ENCODE measurements at regions not wholly inside any gene's neighbourhood (a gene's known extent, or its start where the extent isn't known, plus 50 kb on each side); places are given as distances from the start of the nearest gene placed in this dataset.

DNA sequence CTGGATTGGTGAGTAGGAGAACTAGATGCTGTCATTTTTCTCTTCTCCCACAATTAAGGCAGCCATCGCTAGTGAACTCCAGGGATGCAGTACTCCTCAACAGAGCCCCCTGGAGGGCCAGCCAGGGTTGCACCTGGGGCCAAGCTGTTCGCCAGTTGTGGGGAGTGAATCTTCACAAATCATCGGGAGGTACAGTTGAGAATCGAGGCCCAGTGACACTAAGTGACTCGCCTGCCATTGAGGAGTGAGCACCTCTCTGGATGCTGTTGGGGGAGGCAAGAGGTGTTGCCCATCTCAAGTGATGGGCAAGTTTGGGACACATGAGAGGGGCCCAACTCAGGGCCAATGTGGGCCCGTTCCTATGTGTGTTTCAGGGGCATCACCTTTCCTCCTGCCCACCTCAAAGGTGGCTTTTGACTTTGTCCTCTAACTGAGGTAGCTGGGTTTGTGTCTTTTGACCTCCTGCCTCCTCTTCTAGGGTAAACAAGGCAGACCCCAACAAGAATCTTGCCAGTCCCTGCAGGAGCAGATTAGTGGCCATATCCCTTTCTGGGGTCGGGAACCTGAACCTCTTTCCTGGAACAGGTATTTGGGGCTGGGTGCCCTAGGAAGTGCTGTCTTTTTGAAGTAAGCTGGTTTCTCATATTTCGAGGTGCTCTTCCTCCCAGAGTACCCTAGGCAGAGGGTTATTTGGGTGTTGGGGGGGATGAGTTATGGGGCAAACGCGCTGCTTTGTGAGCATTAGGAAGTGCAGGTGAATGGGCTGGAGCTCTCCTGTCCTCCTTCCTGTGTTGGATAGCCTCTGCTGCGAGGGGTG, 181.2 kb downstream of the MACROH2A1 start:
- H3K4me1 ChIP-seq (ENCODE audit: control insufficient read depth, insufficient read depth, low read length, poor library complexity, severe bottlenecking), result peaks cover 3% of the 10 kb centered on the region
- H3K9me3 ChIP-seq (ENCODE audit: control insufficient read depth, low read length), result no peaks in the 10 kb centered on the region
- H3K36me3 ChIP-seq (ENCODE audit: control insufficient read depth, insufficient read depth, low read length), result no peaks in the 10 kb centered on the region
- WGBS, 2 experiments (ENCODE audit: insufficient coverage in 2 of 2), result 85 to 87% methylated on average over 4 to 7 of the region's 11 CpGs
- no peak overlapping the region for H3K27ac ChIP-seq (ENCODE audit: low read depth, low read length, severe bottlenecking)
- no peak overlapping the region for H3K4me3 ChIP-seq (ENCODE audit: extremely low read depth, insufficient read depth, low read length, poor library complexity, severe bottlenecking)

GRCh38 chr5:135216471-135217343, 182.3 kb downstream of the MACROH2A1 start:
- Histone ChIP-seq H3K4me3 (ENCODE audit: extremely low read depth, insufficient read depth, low read length, poor library complexity, severe bottlenecking) (no peak overlapping the region), H3K4me1 (ENCODE audit: control insufficient read depth, insufficient read depth, low read length, poor library complexity, severe bottlenecking) (peaks cover 6% of the 10 kb centered on the region), H3K27ac (ENCODE audit: low read depth, low read length, severe bottlenecking) (no peak overlapping the region), H3K36me3 (ENCODE audit: control insufficient read depth, insufficient read depth, low read length) (no peaks in the 10 kb centered on the region), H3K9me3 (ENCODE audit: control insufficient read depth, low read length) (no peaks in the 10 kb centered on the region)

- no peaks in the 10 kb centered on the region for H3K9me3 ChIP-seq (ENCODE audit: control insufficient read depth, low read length)
- H3K4me3 ChIP-seq (ENCODE audit: extremely low read depth, insufficient read depth, low read length, poor library complexity, severe bottlenecking), result no peak overlapping the region
- WGBS, 2 experiments (ENCODE audit: insufficient coverage in 2 of 2), result 89 to 92% methylated on average over 5 to 6 of the region's 7 CpGs
- H3K36me3 ChIP-seq (ENCODE audit: control insufficient read depth, insufficient read depth, low read length), result no peaks in the 10 kb centered on the region
- peaks cover 13% of the 10 kb centered on the region for H3K4me1 ChIP-seq (ENCODE audit: control insufficient read depth, insufficient read depth, low read length, poor library complexity, severe bottlenecking)
- no peak overlapping the region for H3K27ac ChIP-seq (ENCODE audit: low read depth, low read length, severe bottlenecking)
These were observed 181.8 kb upstream of the PITX1 start for GRCh38 chr5:135215617-135216470.

DNA sequence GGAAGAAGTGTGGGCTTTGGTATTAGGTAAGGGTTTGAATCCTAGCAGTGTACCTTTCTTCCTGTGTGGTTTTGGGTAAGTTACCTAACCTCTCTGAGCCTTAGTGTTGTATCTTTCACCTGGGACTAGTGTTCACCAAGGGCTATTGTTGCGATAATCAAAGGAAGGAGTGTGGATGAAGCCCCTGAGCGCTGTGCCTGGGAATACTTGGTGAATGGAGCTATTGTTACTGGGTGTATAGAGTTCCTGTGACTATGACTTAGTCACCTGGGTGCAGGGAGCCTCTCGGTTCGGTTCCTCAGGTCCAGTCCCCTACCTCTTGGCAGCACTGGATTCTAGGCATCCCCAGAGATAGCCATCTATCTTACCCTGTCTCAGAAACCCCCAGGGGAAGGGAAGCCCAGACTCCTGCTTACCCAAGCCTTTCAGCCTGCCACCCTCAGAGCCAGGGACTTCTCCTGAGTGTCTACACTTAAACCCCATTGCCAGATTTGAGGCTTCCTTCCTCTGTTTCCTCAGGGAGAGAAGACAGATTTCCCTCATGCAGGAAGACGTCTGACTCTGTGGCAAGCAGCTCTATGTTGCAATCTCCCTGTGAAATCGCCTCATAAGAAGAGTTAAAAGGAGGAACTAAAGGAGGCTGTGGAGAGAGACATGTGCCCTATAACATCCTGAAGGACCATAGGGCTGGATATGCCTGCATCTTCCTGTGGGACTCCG, 181.0 kb upstream of the PITX1 start:
- WGBS, 2 experiments (ENCODE audit: insufficient coverage in 2 of 2), result 72 to 91% methylated on average over 3 to 6 of the region's 7 CpGs
- Histone ChIP-seq H3K36me3 (ENCODE audit: control insufficient read depth, insufficient read depth, low read length) (no peaks in the 10 kb centered on the region), H3K4me1 (ENCODE audit: control insufficient read depth, insufficient read depth, low read length, poor library complexity, severe bottlenecking) (peaks cover 14% of the 10 kb centered on the region), H3K27ac (ENCODE audit: low read depth, low read length, severe bottlenecking) (no peak overlapping the region), H3K9me3 (ENCODE audit: control insufficient read depth, low read length) (no peaks in the 10 kb centered on the region), H3K4me3 (ENCODE audit: extremely low read depth, insufficient read depth, low read length, poor library complexity, severe bottlenecking) (no peak overlapping the region)

DNA sequence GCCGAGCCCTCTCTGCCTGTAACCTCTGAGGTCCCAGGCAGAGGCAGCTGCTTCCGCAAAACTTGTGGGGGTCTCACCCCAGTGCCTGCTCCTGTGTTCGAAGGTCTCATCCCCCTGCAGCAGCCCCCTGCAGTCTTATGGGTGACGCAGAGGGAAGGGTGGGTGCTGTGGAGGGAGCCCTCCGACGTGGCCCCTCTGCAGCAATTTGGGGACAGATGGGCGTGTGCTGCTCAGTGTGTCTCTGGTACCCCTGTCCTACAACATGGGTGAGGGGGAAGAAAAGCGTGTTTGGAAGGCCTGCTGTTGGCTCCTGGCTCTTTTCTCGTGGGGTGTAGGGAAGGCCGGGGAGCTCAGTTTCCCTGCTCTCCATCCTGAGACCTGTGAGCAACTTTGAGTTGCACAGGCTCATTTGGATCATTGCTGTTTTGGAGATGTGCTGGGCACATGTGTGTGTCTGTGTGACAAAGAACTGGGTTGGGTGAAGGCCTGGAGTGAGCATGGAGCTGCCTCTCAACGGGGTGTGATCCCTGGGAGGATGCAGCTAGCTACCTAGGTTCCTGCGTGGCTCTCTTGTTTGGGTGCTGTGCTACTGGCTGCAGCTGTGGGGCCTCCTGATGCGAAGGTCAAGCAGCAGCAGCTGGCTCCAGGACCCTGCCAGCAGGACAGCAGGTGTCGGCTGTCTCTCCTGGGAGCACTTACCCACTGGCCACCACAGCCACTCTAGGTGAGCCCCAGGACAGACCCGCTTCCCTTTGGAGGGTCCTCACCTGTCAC, 179.6 kb upstream of the PITX1 start:
- 87 to 94% methylated on average over 10 to 14 of the region's 15 CpGs for WGBS, 2 experiments (ENCODE audit: insufficient coverage in 2 of 2)
- Histone ChIP-seq H3K36me3 (ENCODE audit: control insufficient read depth, insufficient read depth, low read length) (no peaks in the 10 kb centered on the region), H3K4me3 (ENCODE audit: extremely low read depth, insufficient read depth, low read length, poor library complexity, severe bottlenecking) (no peak overlapping the region), H3K4me1 (ENCODE audit: control insufficient read depth, insufficient read depth, low read length, poor library complexity, severe bottlenecking) (peaks cover 24% of the 10 kb centered on the region), H3K27ac (ENCODE audit: low read depth, low read length, severe bottlenecking) (no peak overlapping the region), H3K9me3 (ENCODE audit: control insufficient read depth, low read length) (no peaks in the 10 kb centered on the region)

- no peaks in the 10 kb centered on the region for H3K36me3 ChIP-seq (ENCODE audit: control insufficient read depth, insufficient read depth, low read length)
- no peak overlapping the region for H3K27ac ChIP-seq (ENCODE audit: low read depth, low read length, severe bottlenecking)
- no peaks in the 10 kb centered on the region for H3K9me3 ChIP-seq (ENCODE audit: control insufficient read depth, low read length)
- WGBS, 2 experiments (ENCODE audit: insufficient coverage in 2 of 2), result 100% methylated on average over 1 of the region's 5 CpGs; no CpG with 5 or more reads in 1 of the 2 experiments
- H3K4me3 ChIP-seq (ENCODE audit: extremely low read depth, insufficient read depth, low read length, poor library complexity, severe bottlenecking), result no peak overlapping the region
- H3K4me1 ChIP-seq (ENCODE audit: control insufficient read depth, insufficient read depth, low read length, poor library complexity, severe bottlenecking), result peaks cover 30% of the 10 kb centered on the region
These were observed 179.0 kb upstream of the PITX1 start for GRCh38 chr5:135213027-135213386.

- Histone ChIP-seq H3K4me3 (ENCODE audit: extremely low read depth, insufficient read depth, low read length, poor library complexity, severe bottlenecking) (no peak overlapping the region), H3K36me3 (ENCODE audit: control insufficient read depth, insufficient read depth, low read length) (no peaks in the 10 kb centered on the region), H3K4me1 (ENCODE audit: control insufficient read depth, insufficient read depth, low read length, poor library complexity, severe bottlenecking) (peaks cover 35% of the 10 kb centered on the region), H3K27ac (ENCODE audit: low read depth, low read length, severe bottlenecking) (no peak overlapping the region), H3K9me3 (ENCODE audit: control insufficient read depth, low read length) (no peaks in the 10 kb centered on the region)
- 94 to 98% methylated on average over 7 to 9 of the region's 10 CpGs for WGBS, 2 experiments (ENCODE audit: insufficient coverage in 2 of 2)
These were observed 178.5 kb upstream of the PITX1 start for GRCh38 chr5:135212361-135213026.

DNA sequence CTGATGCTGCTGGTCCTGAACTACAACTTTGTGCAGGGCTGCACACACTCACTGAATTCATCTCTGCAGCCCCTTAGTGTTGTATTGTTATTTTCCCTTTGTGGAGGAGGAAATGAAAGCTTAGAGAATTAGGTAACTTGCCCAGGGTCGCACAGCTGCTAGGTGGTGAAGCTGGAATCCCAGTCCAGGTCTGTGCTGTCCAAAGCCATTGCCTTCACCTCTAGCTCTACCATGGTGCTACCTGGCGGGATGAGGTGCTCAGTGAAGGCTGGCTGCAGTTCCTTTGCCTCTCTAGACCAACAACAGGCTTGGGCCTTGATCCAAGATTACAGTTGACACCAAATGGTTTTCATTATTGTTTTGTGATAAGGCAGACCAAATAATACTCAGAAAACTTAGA, 177.8 kb upstream of the PITX1 start:
- 100% methylated on average over 1 of the region's 2 CpGs; no CpG with 5 or more reads in 1 of the 2 experiments for WGBS, 2 experiments (ENCODE audit: insufficient coverage in 2 of 2)
- no peak overlapping the region for H3K4me3 ChIP-seq (ENCODE audit: extremely low read depth, insufficient read depth, low read length, poor library complexity, severe bottlenecking)
- H3K9me3 ChIP-seq (ENCODE audit: control insufficient read depth, low read length), result no peaks in the 10 kb centered on the region
- H3K36me3 ChIP-seq (ENCODE audit: control insufficient read depth, insufficient read depth, low read length), result no peaks in the 10 kb centered on the region
- no peak overlapping the region for H3K27ac ChIP-seq (ENCODE audit: low read depth, low read length, severe bottlenecking)
- peaks cover 38% of the 10 kb centered on the region for H3K4me1 ChIP-seq (ENCODE audit: control insufficient read depth, insufficient read depth, low read length, poor library complexity, severe bottlenecking)

DNA sequence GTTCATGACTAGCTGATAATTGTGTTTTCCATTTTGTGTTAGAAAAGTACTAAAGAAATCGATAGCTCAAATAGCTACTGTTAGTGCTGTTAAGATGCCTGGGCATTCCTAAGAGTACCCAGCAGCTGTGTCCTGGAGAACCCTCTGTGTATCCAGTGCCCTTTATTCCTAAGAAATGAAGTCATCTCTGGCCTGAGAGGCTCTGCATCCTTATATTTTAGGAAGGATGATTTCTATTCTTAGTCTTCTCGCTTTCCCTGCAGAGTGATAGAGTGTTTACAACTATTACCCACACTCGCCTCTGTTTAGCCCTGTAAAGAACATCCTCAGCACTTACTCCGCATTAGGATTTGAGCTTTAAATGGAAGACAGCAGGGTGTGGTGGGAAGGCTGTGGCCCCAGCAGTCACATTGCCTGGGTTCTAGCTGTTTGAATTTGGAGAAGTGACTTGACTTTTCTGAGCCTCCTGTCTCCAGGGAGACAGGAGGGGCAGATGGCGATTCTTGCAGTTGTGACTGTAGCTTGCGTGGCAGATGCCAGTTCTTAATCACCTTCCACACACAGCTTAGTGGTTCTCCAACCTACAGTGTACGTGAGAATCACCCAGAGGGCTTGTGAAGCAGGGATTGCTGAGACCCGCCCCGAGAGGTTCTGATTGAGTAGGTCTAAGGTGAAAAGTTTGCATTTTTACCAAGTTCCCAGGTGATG, 177.2 kb upstream of the PITX1 start:
- no peaks in the 10 kb centered on the region for H3K36me3 ChIP-seq (ENCODE audit: control insufficient read depth, insufficient read depth, low read length)
- H3K4me3 ChIP-seq (ENCODE audit: extremely low read depth, insufficient read depth, low read length, poor library complexity, severe bottlenecking), result no peak overlapping the region
- H3K4me1 ChIP-seq (ENCODE audit: control insufficient read depth, insufficient read depth, low read length, poor library complexity, severe bottlenecking), result peaks cover 38% of the 10 kb centered on the region
- 89 to 95% methylated on average over 4 to 5 of the region's 9 CpGs for WGBS, 2 experiments (ENCODE audit: insufficient coverage in 2 of 2)
- no peaks in the 10 kb centered on the region for H3K9me3 ChIP-seq (ENCODE audit: control insufficient read depth, low read length)
- H3K27ac ChIP-seq (ENCODE audit: low read depth, low read length, severe bottlenecking), result no peak overlapping the region
